HEK293T (cell line): ENCODE measurements at regions not wholly inside any gene's neighbourhood (a gene's known extent, or its start where the extent isn't known, plus 50 kb on each side); places are given as distances from the start of the nearest gene placed in this dataset.

Source experiments
- BHLHE40 ChIP-seq: fragments of 450-650 bp; IDR thresholded peaks from 2 replicates; pipeline ENCODE4 v1.6.1; 2016; ENCODE audit warnings: mild to moderate bottlenecking, moderate library complexity, borderline replicate concordance
- ELF4 ChIP-seq: fragments of 450-650 bp; IDR thresholded peaks from 2 replicates; pipeline ENCODE4 v1.6.1; 2017; ENCODE audit warnings: antibody characterized with exemption
- FOXM1 ChIP-seq: fragments of 450-650 bp; IDR thresholded peaks from 2 replicates; pipeline ENCODE4 v1.6.1; 2017; ENCODE audit warnings: mild to moderate bottlenecking, borderline replicate concordance
- L3MBTL2 ChIP-seq: fragments of 450-650 bp; conservative IDR thresholded peaks from 2 replicates; pipeline ENCODE4 v1.6.1; 2016; ENCODE audit warnings: mild to moderate bottlenecking
- SUZ12 ChIP-seq: fragments of 450-650 bp; IDR thresholded peaks from 2 replicates; pipeline ENCODE4 v1.6.1; 2016; ENCODE audit warnings: mild to moderate bottlenecking

GRCh38 chr16:52308051-52308450 lies 238.9 kb downstream of the TOX3 start:
- TF ChIP-seq FOXM1 (no peak), SUZ12 (no peak), ELF4 (no peak), L3MBTL2 (no peak), BHLHE40 (no peak)
